ENCODE measurements at regions not wholly inside any gene's neighbourhood (a gene's known extent, or its start where the extent isn't known, plus 50 kb on each side); places are given as distances from the start of the nearest gene placed in this dataset.

- Histone ChIP-seq H3K27me3 (no peaks in the 10 kb centered on the region), H3K27ac (no peak overlapping the region), H3K4me3 (no peak overlapping the region), H3K4me1 (replicated peaks in 1 of 2) (no peaks in the 10 kb centered on the region), H3K36me3 (replicated peaks in 1 of 2) (no peaks in the 10 kb centered on the region), H3K9me3 (replicated peaks in 1 of 3) (no peaks in the 10 kb centered on the region)
- DNase-seq, result no peak
- WGBS, 4 donors, result 87 to 100% (median 90%) methylated on average over 1 of the region's 1 CpG
- TF ChIP-seq, protein P1, sequence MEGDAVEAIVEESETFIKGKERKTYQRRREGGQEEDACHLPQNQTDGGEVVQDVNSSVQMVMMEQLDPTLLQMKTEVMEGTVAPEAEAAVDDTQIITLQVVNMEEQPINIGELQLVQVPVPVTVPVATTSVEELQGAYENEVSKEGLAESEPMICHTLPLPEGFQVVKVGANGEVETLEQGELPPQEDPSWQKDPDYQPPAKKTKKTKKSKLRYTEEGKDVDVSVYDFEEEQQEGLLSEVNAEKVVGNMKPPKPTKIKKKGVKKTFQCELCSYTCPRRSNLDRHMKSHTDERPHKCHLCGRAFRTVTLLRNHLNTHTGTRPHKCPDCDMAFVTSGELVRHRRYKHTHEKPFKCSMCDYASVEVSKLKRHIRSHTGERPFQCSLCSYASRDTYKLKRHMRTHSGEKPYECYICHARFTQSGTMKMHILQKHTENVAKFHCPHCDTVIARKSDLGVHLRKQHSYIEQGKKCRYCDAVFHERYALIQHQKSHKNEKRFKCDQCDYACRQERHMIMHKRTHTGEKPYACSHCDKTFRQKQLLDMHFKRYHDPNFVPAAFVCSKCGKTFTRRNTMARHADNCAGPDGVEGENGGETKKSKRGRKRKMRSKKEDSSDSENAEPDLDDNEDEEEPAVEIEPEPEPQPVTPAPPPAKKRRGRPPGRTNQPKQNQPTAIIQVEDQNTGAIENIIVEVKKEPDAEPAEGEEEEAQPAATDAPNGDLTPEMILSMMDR (IDR thresholded peaks at IDR 0.05), result no peak
- TF ChIP-seq POLR2A (IDR thresholded peaks at IDR 0.05), result no peak
- intact Hi-C loops (cut with DNase I), result no loop called here
Observed at GRCh38 chr3:189529468-189529867, 101.7 kb upstream of the TP63 start.

DNA sequence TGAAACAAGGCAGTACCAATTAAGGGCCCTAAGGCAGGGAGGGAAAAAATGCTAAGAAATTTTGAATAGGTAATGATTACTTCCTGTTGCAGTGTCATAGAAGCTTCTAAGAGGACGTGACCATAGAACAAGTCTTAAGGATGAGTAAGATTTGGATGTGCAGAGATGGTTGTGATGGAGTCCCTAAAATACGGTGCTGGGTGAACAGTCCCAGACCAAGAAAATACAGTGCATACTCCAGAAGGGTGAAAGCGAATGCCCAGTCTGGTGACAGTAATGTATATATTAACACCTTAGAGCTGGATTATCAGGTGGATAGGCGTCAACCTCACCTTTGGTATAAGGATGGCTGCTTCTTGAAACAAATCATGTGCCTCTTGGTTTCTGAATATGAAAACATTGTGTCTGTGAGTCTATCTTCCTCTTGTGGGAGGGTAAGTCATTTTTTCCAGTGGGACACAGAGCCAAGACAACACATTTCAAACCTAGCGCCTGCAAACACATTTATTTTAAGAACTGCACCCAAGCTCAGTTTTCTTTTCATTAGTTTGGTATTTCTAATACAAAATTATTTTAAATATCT, 101.2 kb upstream of the TP63 start:
- TF ChIP-seq, protein P1 (IDR thresholded peaks at IDR 0.05), result no peak
- no peak for TF ChIP-seq POLR2A (IDR thresholded peaks at IDR 0.05)
- H3K9me3 ChIP-seq (replicated peaks in 1 of 3), result no peaks in the 10 kb centered on the region
- no peak overlapping the region for H3K27ac ChIP-seq
- intact Hi-C loops (cut with DNase I), result no loop called here
- H3K4me3 ChIP-seq, result no peak overlapping the region
- 88 to 94% (median 93%) methylated on average over 5 of the region's 5 CpGs for WGBS, 4 donors
- no peaks in the 10 kb centered on the region for H3K36me3 ChIP-seq (replicated peaks in 1 of 2)
- DNase-seq, result no peak
- no peaks in the 10 kb centered on the region for H3K4me1 ChIP-seq (replicated peaks in 1 of 2)
- no peaks in the 10 kb centered on the region for H3K27me3 ChIP-seq

DNA sequence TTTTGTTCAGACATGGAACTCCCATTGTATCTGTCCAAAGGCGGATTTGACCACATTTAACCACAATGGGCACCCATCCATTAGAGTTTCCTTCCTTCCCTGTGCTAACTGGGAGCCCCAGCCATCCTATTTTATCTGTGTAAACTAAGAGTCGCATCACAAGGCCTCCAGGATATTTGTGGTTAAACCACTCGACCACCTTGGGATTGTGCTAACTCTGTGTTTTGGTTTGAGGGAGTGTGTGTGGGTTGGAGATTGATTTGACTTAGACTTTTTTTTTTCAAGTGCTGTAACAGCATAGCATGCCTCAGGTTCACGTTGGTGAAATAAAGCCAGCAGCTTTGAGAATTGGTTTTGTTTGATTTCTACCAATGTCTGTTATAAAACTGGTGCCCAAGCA, 100.4 kb upstream of the TP63 start:
- no peak overlapping the region for H3K4me3 ChIP-seq
- TF ChIP-seq POLR2A (IDR thresholded peaks at IDR 0.05), result no peak
- TF ChIP-seq, protein P1 (IDR thresholded peaks at IDR 0.05), result no peak
- DNase-seq, result no peak
- intact Hi-C loops (cut with DNase I), result no loop called here
- no peaks in the 10 kb centered on the region for H3K36me3 ChIP-seq (replicated peaks in 1 of 2)
- no peaks in the 10 kb centered on the region for H3K9me3 ChIP-seq (replicated peaks in 1 of 3)
- 50 to 73% (median 59%) methylated on average over 4 of the region's 4 CpGs for WGBS, 4 donors
- H3K27ac ChIP-seq, result no peak overlapping the region
- no peaks in the 10 kb centered on the region for H3K4me1 ChIP-seq (replicated peaks in 1 of 2)
- H3K27me3 ChIP-seq, result no peaks in the 10 kb centered on the region

DNA sequence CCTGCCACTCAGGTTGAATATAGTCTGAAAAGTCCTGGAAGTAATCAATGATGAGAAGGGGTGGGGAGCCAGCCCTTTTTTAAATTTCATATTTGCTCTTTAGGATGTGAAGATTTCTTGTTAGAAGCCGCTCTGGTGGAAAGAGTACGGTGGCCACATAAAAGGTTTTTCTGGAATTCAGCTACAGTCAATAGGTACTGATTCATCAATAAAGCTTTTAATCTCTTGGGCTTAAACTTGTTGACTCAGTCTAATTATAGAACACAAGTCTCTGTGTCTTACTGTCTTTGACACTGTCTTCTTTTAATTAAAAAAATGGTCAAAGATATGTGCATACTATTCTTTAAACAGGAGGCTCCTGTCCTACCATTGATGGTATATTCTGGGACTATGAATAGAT, 99.9 kb upstream of the TP63 start:
- intact Hi-C loops (cut with DNase I), result no loop called here
- no peak for DNase-seq
- no peaks in the 10 kb centered on the region for H3K36me3 ChIP-seq (replicated peaks in 1 of 2)
- no peaks in the 10 kb centered on the region for H3K9me3 ChIP-seq (replicated peaks in 1 of 3)
- TF ChIP-seq, protein P1 (IDR thresholded peaks at IDR 0.05), result no peak
- TF ChIP-seq POLR2A (IDR thresholded peaks at IDR 0.05), result no peak
- no peak overlapping the region for H3K27ac ChIP-seq
- H3K4me3 ChIP-seq, result no peak overlapping the region
- 71 to 94% (median 87%) methylated on average over 2 of the region's 2 CpGs for WGBS, 4 donors
- H3K27me3 ChIP-seq, result no peaks in the 10 kb centered on the region
- no peaks in the 10 kb centered on the region for H3K4me1 ChIP-seq (replicated peaks in 1 of 2)
